ENCODE measurements at regions not wholly inside any gene's neighbourhood (a gene's known extent, or its start where the extent isn't known, plus 50 kb on each side); places are given as distances from the start of the nearest gene placed in this dataset.

- Histone ChIP-seq H3K4me1 (ENCODE audit: insufficient read depth, low read length, poor library complexity, severe bottlenecking) (no peaks in the 10 kb centered on the region), H3F3A (ENCODE audit: low read depth) (no peaks in the 10 kb centered on the region), H3K79me2 (ENCODE audit: insufficient read depth, low read length) (no peaks in the 10 kb centered on the region), H3K36me3 (ENCODE audit: insufficient read depth, low read length) (no peaks in the 10 kb centered on the region), H2AFZ (ENCODE audit: low read length) (no peak overlapping the region), H3K27me3 (ENCODE audit: insufficient read depth, low read length, poor library complexity, severe bottlenecking) (no peaks in the 10 kb centered on the region), H3K4me3 (ENCODE audit: low read length, poor library complexity, severe bottlenecking) (no peak overlapping the region), H4K20me1 (ENCODE audit: insufficient read depth, low read length, poor library complexity, severe bottlenecking) (no peaks in the 10 kb centered on the region), H3K9me2 (replicated peaks; ENCODE audit: low read depth, low read length) (no peaks in the 10 kb centered on the region), H3K9me3 (ENCODE audit: insufficient read depth, low read depth, low read length) (no peaks in the 10 kb centered on the region), H3K9ac (ENCODE audit: low read depth, low read length, poor library complexity, severe bottlenecking) (no peak overlapping the region), H3K4me2 (ENCODE audit: low read depth, low read length, poor library complexity, severe bottlenecking) (no peak overlapping the region)
- TF ChIP-seq EZH2phosphoT487 (IDR thresholded peaks at IDR 0.05; ENCODE audit: borderline replicate concordance) (no peak), CTCF (conservative IDR thresholded peaks at IDR 0.05; ENCODE audit: low read length) (no peak)
Measured at GRCh38 chrX:140355922-140356321, 148.9 kb downstream of the SOX3 start.

GRCh38 chrX:140355429-140355828, 149.4 kb downstream of the SOX3 start:
- no peak overlapping the region for H3K9ac ChIP-seq (ENCODE audit: low read depth, low read length, poor library complexity, severe bottlenecking)
- no peaks in the 10 kb centered on the region for H4K20me1 ChIP-seq (ENCODE audit: insufficient read depth, low read length, poor library complexity, severe bottlenecking)
- H3F3A ChIP-seq (ENCODE audit: low read depth) = no peaks in the 10 kb centered on the region
- no peaks in the 10 kb centered on the region for H3K4me1 ChIP-seq (ENCODE audit: insufficient read depth, low read length, poor library complexity, severe bottlenecking)
- no peaks in the 10 kb centered on the region for H3K9me3 ChIP-seq (ENCODE audit: insufficient read depth, low read depth, low read length)
- TF ChIP-seq EZH2phosphoT487 (IDR thresholded peaks at IDR 0.05; ENCODE audit: borderline replicate concordance) (no peak), CTCF (conservative IDR thresholded peaks at IDR 0.05; ENCODE audit: low read length) (no peak)
- H3K27me3 ChIP-seq (ENCODE audit: insufficient read depth, low read length, poor library complexity, severe bottlenecking) = no peaks in the 10 kb centered on the region
- no peaks in the 10 kb centered on the region for H3K9me2 ChIP-seq (replicated peaks; ENCODE audit: low read depth, low read length)
- no peaks in the 10 kb centered on the region for H3K36me3 ChIP-seq (ENCODE audit: insufficient read depth, low read length)
- no peaks in the 10 kb centered on the region for H3K79me2 ChIP-seq (ENCODE audit: insufficient read depth, low read length)
- H3K4me2 ChIP-seq (ENCODE audit: low read depth, low read length, poor library complexity, severe bottlenecking) = no peak overlapping the region
- H3K4me3 ChIP-seq (ENCODE audit: low read length, poor library complexity, severe bottlenecking) = no peak overlapping the region
- H2AFZ ChIP-seq (ENCODE audit: low read length) = no peak overlapping the region

GRCh38 chrX:140354431-140355120, 150.3 kb downstream of the SOX3 start:
- Histone ChIP-seq H3K4me2 (ENCODE audit: low read depth, low read length, poor library complexity, severe bottlenecking) (no peak overlapping the region), H3K9ac (ENCODE audit: low read depth, low read length, poor library complexity, severe bottlenecking) (no peak overlapping the region), H3K4me3 (ENCODE audit: low read length, poor library complexity, severe bottlenecking) (no peak overlapping the region), H3K4me1 (ENCODE audit: insufficient read depth, low read length, poor library complexity, severe bottlenecking) (no peaks in the 10 kb centered on the region), H3K9me3 (ENCODE audit: insufficient read depth, low read depth, low read length) (no peaks in the 10 kb centered on the region), H3K79me2 (ENCODE audit: insufficient read depth, low read length) (no peaks in the 10 kb centered on the region), H3K9me2 (replicated peaks; ENCODE audit: low read depth, low read length) (no peaks in the 10 kb centered on the region), H3F3A (ENCODE audit: low read depth) (no peaks in the 10 kb centered on the region), H3K36me3 (ENCODE audit: insufficient read depth, low read length) (no peaks in the 10 kb centered on the region), H4K20me1 (ENCODE audit: insufficient read depth, low read length, poor library complexity, severe bottlenecking) (no peaks in the 10 kb centered on the region), H2AFZ (ENCODE audit: low read length) (no peak overlapping the region), H3K27me3 (ENCODE audit: insufficient read depth, low read length, poor library complexity, severe bottlenecking) (no peaks in the 10 kb centered on the region)
- TF ChIP-seq CTCF (conservative IDR thresholded peaks at IDR 0.05; ENCODE audit: low read length) (no peak), EZH2phosphoT487 (IDR thresholded peaks at IDR 0.05; ENCODE audit: borderline replicate concordance) (no peak)
